Tibial nerve (tissue), 4 donors: ENCODE measurements at regions not wholly inside any gene's neighbourhood (a gene's known extent, or its start where the extent isn't known, plus 50 kb on each side); places are given as distances from the start of the nearest gene placed in this dataset.

ENCODE experiments used
- EP300 ChIP-seq, 2 donors: sonication (generic); formaldehyde crosslinking; IDR thresholded peaks; one replicate each; pipeline ENCODE4 v1.6.1; 2017; ENCODE audit warnings: antibody characterized with exemption in 2 of 2, mild to moderate bottlenecking in 1 of 2
- POLR2A ChIP-seq, 2 donors: fragments of 450-650 bp; IDR thresholded peaks; one replicate each; pipeline ENCODE4 v1.6.1; 2017; ENCODE audit warnings: antibody characterized with exemption in 2 of 2, mild to moderate bottlenecking in 2 of 2, moderate library complexity in 2 of 2
- TF ChIP-seq, protein P1 (sequence below), 5 experiments: fragments of 200-600 bp in 3 of 5; fragments of 450-650 bp in 2 of 5; sonication (generic) in 3 of 5; IDR thresholded peaks; one replicate each; pipeline ENCODE4 v1.5.1; 2016 to 2019; ENCODE audit warnings: antibody characterized with exemption in 5 of 5, mild to moderate bottlenecking in 3 of 5, moderate library complexity in 2 of 5

DNA sequence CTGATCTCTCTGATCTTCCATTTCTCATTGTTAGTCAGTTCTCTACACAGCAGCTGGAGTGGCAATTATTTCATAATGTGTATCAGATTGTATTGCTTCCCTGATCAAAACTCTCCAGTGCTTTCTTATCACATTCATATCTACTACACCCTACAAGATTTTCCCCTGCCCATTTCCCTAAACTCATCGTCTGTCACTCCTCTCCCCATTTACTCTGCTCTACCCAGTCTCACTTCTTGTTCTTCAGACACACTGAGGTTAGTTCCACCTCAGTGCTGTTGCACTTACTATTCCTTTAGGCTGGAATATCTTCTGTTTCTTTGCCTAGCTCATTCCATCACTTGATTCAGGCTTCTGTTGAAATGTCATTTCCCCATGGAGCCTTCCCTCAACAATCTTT lies 197.1 kb downstream of the SATB1 start:
- TF ChIP-seq, protein P1, sequence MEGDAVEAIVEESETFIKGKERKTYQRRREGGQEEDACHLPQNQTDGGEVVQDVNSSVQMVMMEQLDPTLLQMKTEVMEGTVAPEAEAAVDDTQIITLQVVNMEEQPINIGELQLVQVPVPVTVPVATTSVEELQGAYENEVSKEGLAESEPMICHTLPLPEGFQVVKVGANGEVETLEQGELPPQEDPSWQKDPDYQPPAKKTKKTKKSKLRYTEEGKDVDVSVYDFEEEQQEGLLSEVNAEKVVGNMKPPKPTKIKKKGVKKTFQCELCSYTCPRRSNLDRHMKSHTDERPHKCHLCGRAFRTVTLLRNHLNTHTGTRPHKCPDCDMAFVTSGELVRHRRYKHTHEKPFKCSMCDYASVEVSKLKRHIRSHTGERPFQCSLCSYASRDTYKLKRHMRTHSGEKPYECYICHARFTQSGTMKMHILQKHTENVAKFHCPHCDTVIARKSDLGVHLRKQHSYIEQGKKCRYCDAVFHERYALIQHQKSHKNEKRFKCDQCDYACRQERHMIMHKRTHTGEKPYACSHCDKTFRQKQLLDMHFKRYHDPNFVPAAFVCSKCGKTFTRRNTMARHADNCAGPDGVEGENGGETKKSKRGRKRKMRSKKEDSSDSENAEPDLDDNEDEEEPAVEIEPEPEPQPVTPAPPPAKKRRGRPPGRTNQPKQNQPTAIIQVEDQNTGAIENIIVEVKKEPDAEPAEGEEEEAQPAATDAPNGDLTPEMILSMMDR (IDR thresholded peaks at IDR 0.05) = no peak
- TF ChIP-seq EP300 (IDR thresholded peaks at IDR 0.05) = no peak
- TF ChIP-seq POLR2A (IDR thresholded peaks at IDR 0.05) = no peak
